GM21529 (cell line): ENCODE measurements at regions not wholly inside any gene's neighbourhood (a gene's known extent, or its start where the extent isn't known, plus 50 kb on each side); places are given as distances from the start of the nearest gene placed in this dataset.

Experiments
- ATAC-seq: cut with Tn5 transposase; IDR thresholded peaks from one replicate; pipeline ENCODE4 v1.9.1; 2021; ENCODE audit not compliant: unreplicated experiment

DNA sequence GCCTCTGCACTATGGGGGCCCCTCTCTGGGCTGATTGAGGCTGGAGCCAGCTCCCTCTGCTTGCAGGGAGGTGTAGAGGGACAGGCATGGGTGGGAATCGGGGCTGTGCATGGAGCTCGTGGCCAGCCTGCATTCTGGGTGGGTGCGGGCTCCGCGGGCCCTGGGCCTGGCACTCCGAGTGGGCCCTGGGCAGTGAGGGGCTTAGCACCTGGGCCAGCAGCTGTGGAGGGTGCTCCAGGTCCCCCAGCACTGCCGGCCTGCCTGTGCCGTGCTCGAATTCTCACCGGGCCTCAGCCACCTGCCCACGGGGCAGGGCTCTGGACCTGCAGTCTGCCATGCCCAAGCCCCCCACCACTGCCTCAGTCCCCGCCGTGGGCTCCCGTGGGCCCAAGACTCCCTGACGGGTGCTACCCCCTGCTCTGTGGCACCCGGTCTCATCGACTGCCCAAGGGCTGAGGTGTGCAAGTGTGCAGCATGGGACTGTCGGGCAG lies 681.2 kb downstream of the PDHA2 start:
- no peak for ATAC-seq

DNA sequence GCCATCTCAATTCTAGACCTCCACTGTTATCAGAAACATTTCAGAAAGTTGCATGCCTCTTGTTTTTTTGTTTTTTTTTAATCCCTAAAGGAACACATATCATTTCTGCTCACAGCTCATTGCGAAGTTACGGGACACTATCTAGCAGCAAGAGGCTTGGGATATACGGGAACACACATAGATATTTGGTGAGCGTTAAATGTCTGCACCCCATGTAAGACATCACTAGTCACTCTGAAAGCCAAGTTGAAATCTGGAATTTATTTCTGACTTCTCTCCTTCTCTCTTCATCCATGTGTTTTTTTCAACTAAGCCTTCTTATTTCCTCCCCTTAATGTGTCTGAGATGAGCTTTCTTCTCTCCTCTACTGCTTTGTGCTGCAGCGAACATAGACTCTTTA lies 683.7 kb downstream of the PDHA2 start:
- no peak for ATAC-seq

DNA sequence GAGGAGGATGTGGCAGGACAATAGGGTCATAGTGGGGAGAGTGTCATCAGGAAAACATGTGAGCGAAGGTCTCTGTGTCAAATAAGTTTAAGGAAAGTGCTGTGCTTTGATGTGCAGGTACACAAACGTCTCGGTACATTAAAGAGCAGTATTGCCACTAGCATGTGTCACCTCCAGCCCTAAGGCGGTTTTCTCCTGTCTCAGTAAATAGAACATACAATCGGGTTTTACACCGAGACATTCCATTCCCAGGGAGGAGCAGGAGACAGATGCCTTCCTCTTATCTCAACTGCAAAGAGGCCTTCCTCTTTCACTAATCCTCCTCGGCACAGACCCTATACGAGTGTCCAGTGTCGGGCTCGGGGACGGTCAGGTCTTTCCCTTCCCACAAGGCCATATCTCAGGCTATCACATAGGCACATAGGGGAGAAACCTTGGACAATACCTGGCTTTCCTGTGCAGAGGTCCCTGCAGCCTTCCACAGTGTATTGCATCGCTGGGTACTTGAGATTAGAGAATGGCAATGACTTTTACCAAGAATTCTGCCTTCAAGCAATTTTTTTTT lies 684.5 kb downstream of the PDHA2 start:
- ATAC-seq, result no peak

DNA sequence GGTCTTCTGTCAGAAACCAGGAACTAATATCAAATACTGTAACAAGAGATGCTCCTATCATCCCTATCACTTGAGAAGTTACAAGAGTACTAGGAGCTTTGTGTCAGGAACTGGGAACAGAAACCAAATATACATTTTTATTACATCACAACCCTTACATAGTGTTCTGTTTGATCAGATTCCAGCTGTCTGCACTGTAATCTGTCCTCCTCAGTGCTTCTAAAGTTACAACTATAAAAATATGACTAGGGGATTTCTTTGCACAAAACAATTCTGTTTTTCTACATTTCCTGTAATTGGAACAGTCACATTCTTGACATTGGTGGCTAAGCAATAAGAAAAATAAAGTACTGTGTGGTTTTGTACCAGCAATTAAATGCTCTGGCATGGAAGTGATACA lies 686.0 kb downstream of the PDHA2 start:
- ATAC-seq, result no peak

DNA sequence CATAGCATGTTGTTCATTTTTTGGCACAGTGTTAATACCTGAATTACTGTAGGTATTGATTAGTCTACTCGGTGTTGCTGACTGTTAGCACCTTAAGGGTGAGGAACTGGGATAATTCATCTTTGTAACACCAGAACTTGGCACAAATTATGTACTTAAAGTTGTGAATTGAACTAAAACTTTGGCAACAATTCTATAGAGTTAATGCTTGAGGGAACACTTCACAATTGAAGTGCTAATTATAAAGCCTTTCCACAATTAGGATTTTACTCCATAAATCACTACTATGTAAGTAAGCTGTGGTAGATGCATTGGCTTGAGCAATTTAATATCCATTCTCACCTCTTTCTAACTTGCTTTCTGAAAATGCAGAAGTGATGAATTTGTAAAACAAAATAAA lies 686.7 kb downstream of the PDHA2 start:
- no peak for ATAC-seq

DNA sequence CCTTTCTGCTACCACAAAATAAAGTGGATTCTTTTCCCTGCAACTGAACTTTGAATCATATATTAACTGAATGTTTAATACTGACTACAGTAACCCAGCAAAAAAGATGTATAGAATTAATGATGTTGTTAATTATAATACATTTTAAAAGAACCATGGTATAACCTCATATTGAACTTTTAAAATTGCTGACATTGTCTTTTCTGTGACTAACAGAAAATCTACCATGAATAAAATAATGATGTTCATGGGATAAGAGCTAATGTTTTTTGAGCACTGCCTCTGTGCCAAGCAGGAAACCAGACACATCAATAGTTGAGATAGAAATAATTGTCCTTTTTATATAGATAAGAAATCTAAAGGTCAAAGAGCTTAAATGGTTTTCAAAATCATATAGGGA lies 691.9 kb downstream of the PDHA2 start:
- no peak for ATAC-seq

DNA sequence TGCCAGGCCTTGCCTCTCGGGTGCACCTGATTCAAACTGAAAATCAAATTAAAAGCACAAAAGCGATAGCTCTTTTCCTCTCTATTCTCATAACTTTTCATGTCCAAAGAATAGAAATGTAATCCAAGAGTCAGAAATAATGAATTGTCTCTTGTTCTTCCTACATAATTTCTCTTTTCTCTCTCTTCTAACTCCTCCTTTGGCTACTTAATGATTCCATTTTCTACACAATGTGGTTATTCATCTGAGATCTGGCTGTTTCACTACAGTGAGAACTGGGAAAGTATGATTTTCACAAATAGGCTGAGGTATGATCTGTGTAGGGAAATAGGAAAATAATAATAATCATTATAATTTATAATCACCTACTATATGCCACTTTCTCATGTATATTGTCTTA lies 703.5 kb downstream of the PDHA2 start:
- no peak for ATAC-seq

DNA sequence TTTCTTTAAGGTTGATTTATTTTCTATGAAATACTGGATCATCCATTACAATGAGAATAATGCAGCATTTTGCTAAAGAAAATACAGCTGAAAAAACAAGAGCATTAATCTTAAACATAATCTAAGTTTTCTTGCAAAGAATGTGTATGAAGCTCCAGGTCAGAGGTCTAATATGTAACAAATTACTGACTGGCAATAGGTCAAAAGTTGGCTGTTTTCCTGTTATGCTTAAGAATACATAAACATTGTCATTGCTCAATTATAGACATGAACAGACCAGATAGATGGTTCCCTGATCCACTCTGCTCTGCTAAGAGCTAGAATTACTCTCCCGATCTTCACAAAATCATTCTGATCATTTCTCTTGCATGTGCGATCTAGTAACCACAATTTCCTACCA lies 718.6 kb downstream of the PDHA2 start:
- no peak for ATAC-seq

DNA sequence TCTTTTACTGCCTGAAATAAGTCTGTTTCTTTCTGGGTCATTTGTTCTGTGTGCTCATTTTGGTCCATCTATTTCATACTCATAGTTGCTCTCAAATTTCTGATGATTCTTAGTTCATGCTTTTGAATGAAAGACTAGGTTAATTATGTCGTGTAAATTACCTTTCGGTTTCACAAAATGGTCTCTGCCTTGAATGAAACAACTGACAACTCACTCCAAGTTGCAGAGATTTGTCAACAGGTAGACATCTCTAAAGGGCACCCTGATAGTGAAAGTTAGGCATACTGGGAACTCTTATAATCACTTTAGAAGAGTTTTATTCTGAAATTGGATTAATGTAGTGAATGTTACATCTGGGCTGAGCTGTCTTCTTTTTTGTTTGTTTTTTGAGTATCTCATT lies 726.9 kb downstream of the PDHA2 start:
- no peak for ATAC-seq

DNA sequence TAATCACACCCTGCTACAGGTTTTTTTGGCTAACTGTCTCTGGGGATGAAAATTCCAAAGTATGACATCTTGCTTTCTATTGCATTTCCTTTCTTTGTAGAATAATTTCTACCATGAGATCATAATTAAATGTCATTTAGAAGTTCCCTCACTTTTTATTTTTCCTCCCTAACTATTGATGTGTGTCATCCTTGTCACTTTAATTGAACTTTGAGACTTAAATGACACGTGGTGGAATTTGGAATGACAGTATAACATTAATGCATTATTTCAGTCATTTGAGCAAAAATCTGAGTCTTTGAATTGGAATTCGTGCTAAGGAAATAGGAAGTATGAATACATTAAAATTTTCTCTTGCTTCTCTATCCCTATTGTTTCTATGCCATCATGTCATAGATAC lies 745.4 kb downstream of the PDHA2 start:
- no peak for ATAC-seq

DNA sequence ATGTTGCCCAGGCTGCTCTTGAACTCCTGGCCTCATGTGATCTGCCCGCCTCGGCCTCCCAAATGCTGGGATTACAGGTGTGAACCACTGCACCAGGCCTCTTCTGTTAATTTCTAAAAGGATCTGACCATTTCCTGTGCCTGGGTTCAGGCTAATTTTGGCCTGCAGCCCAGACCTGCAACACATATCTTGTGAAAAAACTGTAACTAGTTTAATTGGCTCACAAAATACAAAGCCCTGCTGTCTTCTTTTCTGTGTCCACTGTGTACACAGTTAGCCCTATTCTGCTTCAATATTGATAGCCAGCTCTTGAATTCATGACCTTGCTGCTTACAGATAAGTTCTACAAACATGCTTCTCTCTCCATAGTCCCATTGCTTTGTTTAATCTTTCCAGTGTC lies 753.5 kb downstream of the PDHA2 start:
- no peak for ATAC-seq

DNA sequence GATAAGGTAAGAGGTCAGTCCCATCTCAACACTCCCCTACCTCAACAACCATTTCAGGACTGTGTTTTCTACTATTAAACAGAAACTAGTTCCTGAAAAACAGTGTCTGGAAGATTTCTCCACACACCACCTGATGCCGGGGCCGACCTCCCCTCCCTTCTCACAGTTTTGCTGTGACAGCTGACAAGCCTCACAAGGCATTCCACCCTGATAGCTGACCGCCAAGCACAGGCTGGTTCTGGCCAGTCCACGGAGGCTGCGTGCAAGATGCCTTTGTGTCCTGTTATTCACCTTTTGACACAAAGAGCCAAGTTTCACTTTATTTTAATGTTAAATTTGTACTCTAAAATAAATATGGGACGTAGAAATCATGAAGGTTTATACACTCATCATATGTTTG lies 758.6 kb downstream of the PDHA2 start:
- no peak for ATAC-seq

DNA sequence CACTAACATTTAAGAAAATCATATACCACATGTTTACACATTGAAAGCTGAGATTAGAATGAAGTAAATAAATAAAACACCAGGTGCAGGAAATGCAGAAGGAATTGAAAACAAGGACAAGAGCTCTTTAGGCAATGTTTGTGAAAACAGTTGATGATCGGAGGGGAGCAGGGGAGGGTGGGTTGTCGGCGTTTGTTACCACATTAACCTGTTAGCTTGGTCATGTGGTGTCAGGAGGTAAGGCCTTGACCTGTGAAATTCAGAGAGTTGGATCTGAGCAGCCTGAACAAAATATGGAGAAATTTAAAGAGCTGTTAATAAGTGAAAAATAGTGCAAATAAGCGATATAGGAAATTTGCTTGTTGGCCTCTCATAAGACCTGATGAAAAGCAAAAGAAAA lies 759.9 kb downstream of the PDHA2 start:
- no peak for ATAC-seq

DNA sequence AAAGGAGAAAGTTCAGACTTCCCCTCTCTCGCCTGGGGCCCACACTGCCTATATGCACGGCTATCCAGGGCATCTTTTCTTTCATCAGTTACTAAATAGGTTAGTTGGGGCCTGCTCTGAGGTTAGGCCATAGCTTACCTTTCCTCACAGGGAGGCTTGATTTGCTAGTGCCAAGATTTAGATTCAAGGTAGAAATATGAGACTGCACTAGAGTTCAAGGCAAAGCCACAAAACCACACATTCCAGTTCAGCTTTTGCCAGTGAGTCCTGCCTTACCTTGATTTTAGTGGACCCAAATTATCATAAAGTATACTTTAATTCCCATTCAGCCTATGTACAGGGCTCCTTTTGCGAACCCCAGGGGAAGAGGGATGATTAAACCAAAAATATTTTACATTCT lies 762.8 kb downstream of the PDHA2 start:
- ATAC-seq, result no peak

DNA sequence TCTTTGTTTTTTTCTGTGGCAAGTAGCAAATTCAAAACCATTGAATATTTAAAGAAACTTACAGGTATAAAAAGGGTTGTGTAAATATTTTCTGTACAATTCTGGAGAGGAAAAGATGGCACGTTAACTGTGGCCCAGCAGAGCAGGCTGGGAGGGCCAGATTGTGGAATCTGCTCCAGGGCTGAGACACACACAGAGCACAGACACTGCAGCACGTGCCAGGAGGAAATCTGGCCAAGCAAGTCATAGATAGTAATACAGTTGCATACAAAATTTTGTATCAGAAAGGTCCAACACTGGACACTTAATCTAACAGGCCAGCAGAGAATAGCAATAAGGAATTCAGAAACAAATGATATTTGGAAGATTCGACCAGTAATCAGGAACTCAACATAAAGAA lies 763.7 kb downstream of the PDHA2 start:
- no peak for ATAC-seq

DNA sequence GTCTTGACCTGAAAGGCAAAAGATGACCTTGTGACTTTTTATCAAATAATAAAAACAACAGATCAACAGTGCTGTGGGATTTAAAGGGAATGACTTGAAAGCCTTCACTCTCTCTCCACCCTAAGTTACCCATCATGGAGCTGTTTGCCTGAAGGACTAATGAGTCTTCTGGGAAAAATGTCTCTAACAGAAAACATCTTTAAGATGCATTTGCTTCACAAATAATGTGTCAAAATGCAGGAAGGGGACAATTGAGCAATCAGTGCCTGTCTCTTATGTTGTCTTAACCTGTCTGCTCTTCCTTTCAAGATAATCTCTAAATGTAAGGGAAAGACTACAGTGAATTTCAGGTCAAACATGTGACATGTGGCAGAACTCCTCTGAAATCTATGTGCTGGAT lies 766.6 kb downstream of the PDHA2 start:
- ATAC-seq, result no peak

DNA sequence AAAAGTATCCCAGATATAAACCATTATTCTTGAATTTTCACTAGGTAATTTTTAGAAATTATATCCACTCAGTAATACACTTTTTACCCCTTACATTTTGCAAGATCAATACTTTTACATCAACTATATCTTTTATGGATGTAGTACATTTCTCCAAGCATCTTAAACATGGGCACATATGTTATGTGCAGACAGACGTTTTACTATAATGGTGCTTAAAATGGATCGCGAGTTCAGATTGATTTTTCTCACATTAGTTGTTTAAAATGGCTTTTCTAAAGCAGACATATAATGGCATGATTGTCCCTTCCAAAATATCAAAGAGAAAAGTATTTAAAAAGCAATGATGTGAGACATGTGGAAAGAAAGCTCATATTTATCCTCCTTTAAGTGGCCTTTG lies 786.1 kb downstream of the PDHA2 start:
- ATAC-seq, result no peak

DNA sequence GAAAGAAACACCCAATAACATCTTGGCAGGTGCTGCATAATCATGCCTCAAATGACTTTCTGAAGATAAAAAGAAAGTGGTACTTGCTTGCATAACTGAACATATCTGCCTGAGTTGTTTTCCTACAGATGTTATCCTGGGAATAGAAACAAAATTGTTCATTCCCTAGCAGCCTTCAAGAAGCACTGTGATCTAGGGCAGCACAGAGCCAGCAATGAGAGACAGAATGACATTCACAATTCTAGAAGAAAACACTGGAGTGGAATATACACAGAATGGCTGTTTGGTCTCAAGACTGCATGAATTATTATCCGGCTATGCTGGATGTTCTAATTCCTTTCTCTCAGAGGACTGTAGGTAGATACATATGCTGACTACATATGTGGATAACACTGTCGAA lies 790.9 kb downstream of the PDHA2 start:
- ATAC-seq, result no peak

DNA sequence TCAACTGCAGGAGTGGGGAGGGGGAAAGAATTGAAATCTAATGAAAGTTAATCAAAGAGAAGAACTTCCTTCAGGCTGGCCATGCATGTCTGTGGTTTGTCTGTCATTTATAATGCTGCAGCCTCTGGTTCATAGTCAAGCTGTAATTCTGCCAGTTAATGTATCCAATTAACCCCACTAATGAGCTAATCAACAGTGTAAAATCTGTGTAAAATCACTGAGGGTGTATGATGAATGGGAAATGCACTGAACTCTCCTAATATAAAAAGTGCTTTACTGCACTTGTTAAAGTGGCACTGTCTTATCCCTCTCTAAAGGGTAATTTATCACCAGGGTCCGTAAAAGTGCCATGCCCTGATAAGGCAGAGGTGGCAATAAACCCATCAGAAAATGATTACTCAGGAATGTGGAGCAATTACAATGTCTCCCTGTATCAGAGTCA lies 798.1 kb downstream of the PDHA2 start:
- ATAC-seq, result no peak

DNA sequence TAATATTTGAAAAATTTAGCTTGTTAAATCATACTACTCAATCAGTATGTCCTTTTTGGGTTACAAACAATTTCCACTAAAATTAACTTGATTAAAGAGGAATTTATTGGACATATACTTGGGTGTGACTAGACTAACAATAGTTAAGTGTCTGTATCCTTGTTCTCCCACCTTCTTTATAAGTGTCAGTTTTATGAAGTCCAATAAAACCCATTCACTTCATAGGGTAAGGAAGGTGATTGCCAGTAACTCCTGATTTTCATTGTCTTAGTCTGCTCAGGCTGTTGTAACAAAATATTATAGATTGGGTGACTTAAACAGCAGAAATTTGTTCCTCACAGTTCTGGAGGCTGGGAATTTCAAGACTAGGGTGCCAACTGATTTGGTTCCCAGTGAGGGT lies 800.0 kb downstream of the PDHA2 start:
- no peak for ATAC-seq

DNA sequence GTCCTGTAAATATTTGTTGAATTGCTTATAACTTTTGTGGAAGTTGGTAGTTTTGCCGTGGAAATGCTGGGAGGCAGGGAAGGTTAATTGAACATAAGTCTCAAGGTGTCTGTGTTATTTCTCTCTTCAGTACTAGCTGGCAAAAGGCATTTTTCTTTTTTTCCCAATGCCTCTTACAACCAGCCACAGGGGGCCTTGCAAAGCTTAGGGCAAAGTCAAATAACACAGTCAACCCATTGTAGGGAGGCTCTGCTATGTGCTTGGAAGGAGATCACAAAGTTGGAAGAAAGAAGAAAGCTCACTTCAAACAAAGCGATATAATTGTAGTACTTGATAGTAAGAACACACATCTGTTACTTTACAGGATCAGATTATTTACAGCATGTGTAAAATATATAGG lies 802.6 kb downstream of the PDHA2 start:
- no peak for ATAC-seq

DNA sequence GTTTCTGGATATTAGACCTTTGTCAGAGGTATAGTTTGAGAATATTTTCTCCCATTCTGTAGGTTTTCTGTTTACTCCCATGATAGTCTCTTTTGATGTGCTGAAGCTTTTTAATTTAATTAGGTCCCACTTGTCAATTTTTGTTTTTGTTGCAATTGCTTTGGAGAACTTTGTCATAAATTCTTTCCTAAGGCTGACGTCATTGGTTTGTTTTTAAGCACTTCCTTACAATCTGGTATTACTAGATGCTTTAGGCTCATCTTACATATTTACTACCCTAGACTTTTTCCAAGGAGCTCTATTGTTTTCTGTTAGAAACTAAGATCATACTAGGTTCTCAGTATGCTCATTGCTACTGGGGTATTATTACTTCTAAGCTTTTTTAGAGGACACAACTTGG lies 806.3 kb downstream of the PDHA2 start:
- no peak for ATAC-seq

DNA sequence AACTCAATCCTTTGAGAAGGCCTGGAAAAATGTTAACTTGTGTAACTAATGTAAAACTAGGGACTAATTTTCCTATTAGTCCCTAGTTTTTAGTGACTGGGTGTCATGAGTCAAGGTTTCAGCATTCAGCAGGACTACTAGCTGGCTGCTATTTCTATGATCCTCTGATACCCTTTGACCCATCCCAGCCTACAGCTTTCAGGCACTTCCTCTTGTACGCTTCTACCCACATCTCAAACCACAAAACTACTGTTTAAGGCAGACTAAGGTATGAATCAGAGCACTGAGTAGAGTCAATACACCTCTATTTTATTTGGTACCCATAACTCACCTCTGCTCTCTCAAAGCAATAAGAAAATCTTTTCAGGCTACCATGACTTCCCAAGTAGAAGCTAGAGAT lies 809.6 kb downstream of the PDHA2 start:
- ATAC-seq, result no peak

DNA sequence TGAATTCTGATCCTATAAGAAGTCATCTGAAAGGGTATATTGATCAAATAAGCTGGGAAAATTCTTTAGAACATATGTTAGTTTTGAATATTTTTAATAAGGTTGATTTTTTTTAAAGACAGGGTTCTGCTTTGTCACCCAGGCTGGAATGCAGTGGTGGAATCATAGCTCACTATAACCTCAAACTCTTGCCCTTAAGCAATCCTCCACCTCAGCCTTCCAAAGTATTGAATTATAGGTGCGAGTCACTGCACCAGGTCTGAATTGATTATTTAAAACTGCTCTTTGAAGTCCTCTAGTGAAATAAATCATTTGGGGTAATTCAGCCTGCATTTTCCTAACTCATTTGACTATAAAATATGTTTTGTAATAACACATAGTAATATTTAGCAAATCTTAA lies 812.3 kb downstream of the PDHA2 start:
- ATAC-seq, result no peak
